K562 (cell line): ENCODE measurements at regions not wholly inside any gene's neighbourhood (a gene's known extent, or its start where the extent isn't known, plus 50 kb on each side); places are given as distances from the start of the nearest gene placed in this dataset.

Experiments
- ATAC-seq: fragments of 200-7000 bp; cut with Tn5 transposase; 3 replicates; pipeline ENCODE4 v1.9.1; 2020; ENCODE audit warnings: moderate library complexity
- BruUV-seq: library from RNA; stranded (reverse); fragments of 400-500 nt; replicated peaks from 2 replicates; lab custom pipeline; 2021; lab: Mats Ljungman, UMichigan
- CTCF ChIA-PET: fragments of 300-600 bp; formaldehyde crosslinking; extraction: SDS; loops from one replicate; lab custom pipeline; 2021; ENCODE audit warnings: low intra/inter-chr PET ratio; lab: Yijun Ruan, JAX
- POLR2A ChIA-PET: fragments of 300-600, 350-650 bp; sonication (Branson Sonifier 250); formaldehyde crosslinking; extraction: SDS; loops from one replicate; lab custom pipeline; 2021; ENCODE audit warnings: antibody characterized with exemption, inconsistent platforms; lab: Yijun Ruan, JAX
- DNase-seq, 4 experiments: peaks; one replicate each; pipeline versions ENCODE4 v3.0.0 to v3.0.0-alpha.2; 2011 to 2018; ENCODE audit warnings: low spot score in 3 of 4, mixed read lengths in 3 of 4; ENCODE audit errors: extremely low read depth in 1 of 4
- FAIRE-seq: peaks from 2 replicates; lab custom pipeline; 2011; peaks lifted over from hg19 to GRCh38; lab: Jason Lieb, UNC
- H2AFZ ChIP-seq: 2 replicates; pipeline ENCODE4 v1.6.0; 2011; ENCODE audit warnings: low read depth, low read length, control low read depth, inconsistent platforms
- H3K27ac ChIP-seq: fragments of 200-600 bp; 3 replicates; pipeline ENCODE4 v1.8.0; 2011; ENCODE audit warnings: low read depth, mild to moderate bottlenecking, control low read depth, inconsistent platforms, low read length, moderate library complexity, mixed read lengths; ENCODE audit errors: extremely low read depth
- H3K27me3 ChIP-seq, 2 experiments: fragments of 300-600 bp in 1 of 2; 2 replicates in 1 of 2; 3 replicates in 1 of 2; pipeline versions ENCODE4 v1.6.0 to v1.8.0; 2011; ENCODE audit warnings: inconsistent platforms in 2 of 2, low read length in 2 of 2, mild to moderate bottlenecking in 1 of 2, mixed read lengths in 1 of 2, moderate library complexity in 1 of 2; ENCODE audit not compliant: control insufficient read depth in 2 of 2, insufficient read depth in 2 of 2
- H3K36me3 ChIP-seq: fragments of 300-600 bp; 3 replicates; pipeline ENCODE4 v1.8.0; 2011; ENCODE audit warnings: mild to moderate bottlenecking, low read length, inconsistent platforms; ENCODE audit not compliant: control insufficient read depth, insufficient read depth
- H3K4me1 ChIP-seq, 2 experiments: fragments of 200-600 bp in 1 of 2; replicated peaks in 1 of 2; 2 replicates in 1 of 2; 3 replicates in 1 of 2; pipeline versions ENCODE4 v1.5.1 to v1.8.0; 2011; ENCODE audit warnings: inconsistent platforms in 2 of 2, low read length in 2 of 2, mild to moderate bottlenecking in 1 of 2, mixed read lengths in 1 of 2, moderate library complexity in 1 of 2; ENCODE audit not compliant: control insufficient read depth in 2 of 2, insufficient read depth in 2 of 2
- H3K4me2 ChIP-seq: 2 replicates; pipeline ENCODE4 v1.6.1; 2011; ENCODE audit warnings: low read length, control low read depth, inconsistent platforms, mixed read lengths; ENCODE audit not compliant: insufficient read depth
- H3K4me3 ChIP-seq: fragments of 200-600 bp; sonication (generic), shearing (Covaris generic); 2 replicates; pipeline ENCODE4 v1.5.1; 2016; ENCODE audit warnings: control low read depth, inconsistent platforms
- H3K79me2 ChIP-seq: fragments of 200-600 bp; 3 replicates; pipeline ENCODE4 v1.8.0; 2011; ENCODE audit warnings: low read length, inconsistent platforms; ENCODE audit not compliant: control insufficient read depth, insufficient read depth
- H3K9ac ChIP-seq, 2 experiments: 2 replicates each; pipeline versions ENCODE4 v1.6.0 to v1.6.1; 2011; ENCODE audit warnings: low read depth in 2 of 2, low read length in 2 of 2, control low read depth in 1 of 2, inconsistent platforms in 1 of 2, mild to moderate bottlenecking in 1 of 2, mixed read lengths in 1 of 2; ENCODE audit not compliant: insufficient read depth in 1 of 2
- H3K9me1 ChIP-seq: one replicate; pipeline ENCODE4 v1.6.0; 2011; ENCODE audit warnings: inconsistent platforms, mild to moderate bottlenecking, low read length, moderate library complexity; ENCODE audit not compliant: control insufficient read depth, insufficient read depth
- H3K9me3 ChIP-seq: replicated peaks from 2 replicates; pipeline ENCODE4 v1.5.1; 2011; ENCODE audit warnings: low read depth, low read length, inconsistent platforms; ENCODE audit not compliant: control insufficient read depth, insufficient read depth
- H4K20me1 ChIP-seq: replicated peaks from 2 replicates; pipeline ENCODE4 v1.6.1; 2011; ENCODE audit warnings: low read length, inconsistent platforms, mixed read lengths; ENCODE audit not compliant: control insufficient read depth, insufficient read depth
- CHD2 ChIP-seq: IDR thresholded peaks from 2 replicates; pipeline ENCODE4 v1.6.1; 2011; ENCODE audit warnings: low read depth, low read length
- CTCF ChIP-seq, 3 experiments: IDR thresholded peaks in 2 of 3; conservative IDR thresholded peaks in 1 of 3; 2 replicates each; pipeline ENCODE4 v1.5.1; 2011 to 2012; ENCODE audit warnings: low read length in 3 of 3, mild to moderate bottlenecking in 3 of 3, control low read depth in 2 of 3, improper control_type of control experiment in 1 of 3, inconsistent platforms in 1 of 3, low read depth in 1 of 3, mixed read lengths in 1 of 3, moderate library complexity in 1 of 3; ENCODE audit not compliant: insufficient read depth in 2 of 3
- DEAF1 ChIP-seq: fragments of 450-650 bp; formaldehyde crosslinking; IDR thresholded peaks from 2 replicates; pipeline ENCODE4 v1.4.0; 2020; ENCODE audit warnings: mild to moderate bottlenecking, moderate library complexity
- KLF16 ChIP-seq: IDR thresholded peaks from 2 replicates; pipeline ENCODE4 v1.6.1; 2016; ENCODE audit warnings: antibody characterized with exemption
- RAD21 ChIP-seq, 2 experiments: fragments of 250-450 bp in 1 of 2; fragments of 450-650 bp in 1 of 2; sonication (Bioruptor Pico) in 1 of 2; formaldehyde crosslinking in 1 of 2; IDR thresholded peaks in 1 of 2; conservative IDR thresholded peaks in 1 of 2; 2 replicates each; pipeline versions ENCODE4 v1.4.0 to v1.8.0; 2020 to 2022; ENCODE audit warnings: mild to moderate bottlenecking in 2 of 2, moderate library complexity in 1 of 2
- REST ChIP-seq, 2 experiments: fragments of 450-650 bp; formaldehyde crosslinking in 1 of 2; IDR thresholded peaks; 2 replicates each; pipeline versions ENCODE4 v1.4.0 to v1.6.1; 2014 to 2020; ENCODE audit warnings: mild to moderate bottlenecking in 2 of 2, borderline replicate concordance in 1 of 2, low read depth in 1 of 2
- SMC3 ChIP-seq: conservative IDR thresholded peaks from 2 replicates; pipeline ENCODE4 v1.6.1; 2011; ENCODE audit warnings: low read depth, low read length, improper control_type of control experiment; ENCODE audit not compliant: insufficient read depth
- ZC3H4 ChIP-seq: sonication (generic); formaldehyde crosslinking; IDR thresholded peaks from 2 replicates; pipeline ENCODE4 v1.9.0; 2021; ENCODE audit warnings: missing genetic modification reagents, borderline replicate concordance
- WGBS: fragments of 100-300 bp; shearing (Covaris generic); methylation state at CpG from one replicate; pipeline ENCODE4 v1.1.6; 2016; ENCODE audit warnings: low coverage, mixed read lengths; ENCODE audit not compliant: insufficient coverage; ENCODE audit errors: missing lambda C conversion rate; 5-methylcytosine and 5-hydroxymethylcytosine counted together
- in situ Hi-C: fragments of 300-500 bp; cut with MboI; formaldehyde crosslinking; loops from 4 replicates; pipeline ENCODE4 v1.15.0; 2018; ENCODE audit warnings: inconsistent platforms, mixed read lengths
- intact Hi-C: fragments of 100-400 bp; cut with micrococcal nuclease; formaldehyde crosslinking; loops from 2 replicates; pipeline ENCODE4 v1.14.2; 2022

- no peak overlapping the region for H3K4me3 ChIP-seq
- ChIA-PET CTCF (interaction anchor here (0.6 to 1.5 kb wide), 5 partner anchors 15 to 683 kb away, joined by 3 to 5 read pairs (median 3); no protein-coding TSS in a partner anchor), POLR2A (interaction anchor here (0.6 kb wide), 1 partner anchor 1182 kb away, joined by 3 read pairs; no protein-coding TSS in a partner anchor)
- no peaks in the 10 kb centered on the region for H3K9me3 ChIP-seq
- in situ Hi-C loops: no loop called here
- no peaks in the 10 kb centered on the region for H3K36me3 ChIP-seq
- H3K4me2 ChIP-seq: no peak overlapping the region
- 0 out of 2 replicates have a peak, but pooled peaks have one; percentile 27 for TF ChIP-seq KLF16
- peak; percentile 64; the same call in 1 of the 2 replicates for TF ChIP-seq SMC3
- 0 out of 2 replicates have a peak, but pooled peaks have one; percentile 27 for TF ChIP-seq DEAF1 (CRISPR knock-in tag)
- peak; percentile 68 to 73 (median 70) for TF ChIP-seq CTCF (IDR thresholded peaks at IDR 0.05 in 2 of 3, conservative IDR thresholded peaks at IDR 0.05 in 1 of 3; ENCODE audit: insufficient read depth in 2 of 3, low read depth in 1 of 3, low read length in 3 of 3)
- peak; percentile 55 to 71 for TF ChIP-seq RAD21 (CRISPR knock-in tag; conservative IDR thresholded peaks at IDR 0.05 in 1 of 2, IDR thresholded peaks at IDR 0.05 in 1 of 2)
- TF ChIP-seq REST (IDR thresholded peaks at IDR 0.05; ENCODE audit: borderline replicate concordance): peak; percentile 65; the same call in 1 of the 2 replicates
- TF ChIP-seq REST (CRISPR knock-in tag; IDR thresholded peaks at IDR 0.05; ENCODE audit: low read depth): no peak
- no peak for TF ChIP-seq CHD2
- no peak for TF ChIP-seq ZC3H4 (CRISPR knock-in tag)
- no peaks in the 10 kb centered on the region for H3K79me2 ChIP-seq
- no TSS peak for BruUV-seq
- intact Hi-C loops: loop anchor here (1.0 to 10.0 kb wide), 3 partner anchors 440 to 682 kb away; no protein-coding TSS in a partner anchor
- FAIRE-seq: peak; percentile 82
- WGBS: 0% methylated on average over 3 of the region's 3 CpGs
- H3K27ac ChIP-seq: no peak overlapping the region
- no peak overlapping the region for H3K9ac ChIP-seq
- no peaks in the 10 kb centered on the region; the same call in 1 of the 2 replicates for H4K20me1 ChIP-seq
- H3K4me1 ChIP-seq: peaks cover 6 to 10% of the 10 kb centered on the region in 2 experiments; a peak in 4 of 5 replicates
- DNase-seq: peak; percentile 43 to 56 (median 50)
- peak; percentile 95 for ATAC-seq
- H3K9me1 ChIP-seq: no peaks in the 10 kb centered on the region
- H3K27me3 ChIP-seq: no peaks in the 10 kb centered on the region
- no peak overlapping the region for H2AFZ ChIP-seq
Observed at GRCh38 chr2:175414882-175415487, 233.5 kb upstream of the ATP5MC3 start.
